Mesenchymal stem cell (in vitro differentiated cells and primary cell): ENCODE measurements at regions not wholly inside any gene's neighbourhood (a gene's known extent, or its start where the extent isn't known, plus 50 kb on each side); places are given as distances from the start of the nearest gene placed in this dataset.

Source experiments
- DNase-seq: peaks from one replicate; pipeline ENCODE4 v3.0.0-alpha.2; 2013
- H2AFZ ChIP-seq: one replicate; pipeline ENCODE4 v1.6.1; 2013; ENCODE audit warnings: low read depth, mild to moderate bottlenecking, control low read depth, inconsistent platforms, low read length, moderate library complexity
- H2AK5ac ChIP-seq: 2 replicates; pipeline ENCODE4 v1.6.1; 2013; ENCODE audit warnings: low read length, moderate library complexity, mild to moderate bottlenecking, inconsistent platforms; ENCODE audit not compliant: severe bottlenecking
- H2BK120ac ChIP-seq: one replicate; pipeline ENCODE4 v1.6.1; 2013; ENCODE audit warnings: low read depth, mild to moderate bottlenecking, inconsistent platforms, low read length, moderate library complexity
- H2BK12ac ChIP-seq, 2 experiments: one replicate each; pipeline ENCODE4 v1.6.1; 2013; ENCODE audit warnings: inconsistent platforms in 2 of 2, low read length in 2 of 2, mild to moderate bottlenecking in 2 of 2, moderate library complexity in 2 of 2, control low read depth in 1 of 2
- H2BK15ac ChIP-seq: one replicate; pipeline ENCODE4 v1.6.1; 2013; ENCODE audit warnings: mild to moderate bottlenecking, low read depth, inconsistent platforms; ENCODE audit not compliant: poor library complexity, severe bottlenecking
- H2BK5ac ChIP-seq: 2 replicates; pipeline ENCODE4 v1.6.1; 2013; ENCODE audit warnings: low read depth, mild to moderate bottlenecking, low read length, control low read depth, inconsistent platforms; ENCODE audit not compliant: poor library complexity, severe bottlenecking
- H3K14ac ChIP-seq, 2 experiments: one replicate each; pipeline ENCODE4 v1.6.1; 2013; ENCODE audit warnings: inconsistent platforms in 2 of 2, low read length in 2 of 2, control low read depth in 1 of 2, mild to moderate bottlenecking in 1 of 2, moderate library complexity in 1 of 2
- H3K18ac ChIP-seq, 2 experiments: one replicate each; pipeline ENCODE4 v1.6.1; 2013; ENCODE audit warnings: inconsistent platforms in 2 of 2, low read length in 2 of 2, control low read depth in 1 of 2, low read depth in 1 of 2, mild to moderate bottlenecking in 1 of 2
- H3K23ac ChIP-seq, 2 experiments: one replicate each; pipeline ENCODE4 v1.6.1; 2013; ENCODE audit warnings: inconsistent platforms in 2 of 2, low read length in 2 of 2, mild to moderate bottlenecking in 2 of 2, moderate library complexity in 2 of 2, control low read depth in 1 of 2
- H3K27ac ChIP-seq: 2 replicates; pipeline ENCODE4 v1.5.1; 2013; ENCODE audit warnings: mild to moderate bottlenecking, moderate library complexity, low read length, control low read depth, inconsistent platforms; ENCODE audit not compliant: poor library complexity, severe bottlenecking
- H3K27me3 ChIP-seq, 2 experiments: 2 replicates each; pipeline versions ENCODE4 v1.6.1 to v1.7.0; 2013; ENCODE audit warnings: low read length in 2 of 2, mild to moderate bottlenecking in 2 of 2, moderate library complexity in 2 of 2, control low read depth in 1 of 2, inconsistent platforms in 1 of 2; ENCODE audit not compliant: control insufficient read depth in 1 of 2, insufficient read depth in 1 of 2
- H3K36me3 ChIP-seq, 2 experiments: 2 replicates each; pipeline versions ENCODE4 v1.6.1 to v1.7.0; 2013; ENCODE audit warnings: low read length in 2 of 2, control low read depth in 1 of 2, inconsistent platforms in 1 of 2, low read depth in 1 of 2, mild to moderate bottlenecking in 1 of 2; ENCODE audit not compliant: insufficient read depth in 2 of 2, control insufficient read depth in 1 of 2
- H3K4ac ChIP-seq, 2 experiments: one replicate each; pipeline ENCODE4 v1.6.1; 2013; ENCODE audit warnings: inconsistent platforms in 2 of 2, low read length in 2 of 2, mild to moderate bottlenecking in 2 of 2, moderate library complexity in 2 of 2, control low read depth in 1 of 2, low read depth in 1 of 2
- H3K4me1 ChIP-seq: 2 replicates; pipeline ENCODE4 v1.6.1; 2013; ENCODE audit warnings: low read depth, low read length, control low read depth; ENCODE audit not compliant: control insufficient read depth, insufficient read depth
- H3K4me2 ChIP-seq: 2 replicates; pipeline ENCODE4 v1.6.1; 2013; ENCODE audit warnings: low read length, mild to moderate bottlenecking, inconsistent platforms; ENCODE audit not compliant: poor library complexity, severe bottlenecking
- H3K4me3 ChIP-seq, 2 experiments: 2 replicates each; pipeline versions ENCODE4 v1.5.1 to v1.7.0; 2013; ENCODE audit warnings: low read length in 2 of 2, mild to moderate bottlenecking in 2 of 2, control low read depth in 1 of 2, low read depth in 1 of 2; ENCODE audit not compliant: insufficient read depth in 1 of 2
- H3K79me1 ChIP-seq: replicated peaks from 2 replicates; pipeline ENCODE4 v1.6.1; 2013; ENCODE audit warnings: mild to moderate bottlenecking, control low read depth, low read length, inconsistent platforms; ENCODE audit not compliant: poor library complexity, severe bottlenecking
- H3K9ac ChIP-seq: 2 replicates; pipeline ENCODE4 v1.7.0; 2013; ENCODE audit warnings: mild to moderate bottlenecking, low read length, moderate library complexity
- H3K9me3 ChIP-seq: 2 replicates; pipeline ENCODE4 v1.7.0; 2013; ENCODE audit warnings: mild to moderate bottlenecking, low read length; ENCODE audit not compliant: control insufficient read depth
- H4K8ac ChIP-seq: one replicate; pipeline ENCODE4 v1.6.1; 2013; ENCODE audit warnings: inconsistent platforms, mild to moderate bottlenecking, low read length, moderate library complexity
- H4K91ac ChIP-seq: one replicate; pipeline ENCODE4 v1.6.1; 2013; ENCODE audit warnings: mild to moderate bottlenecking, low read length, inconsistent platforms
- WGBS: methylation state at CpG from one replicate; pipeline ENCODE4 v1.1.7; 2013; ENCODE audit warnings: mixed read lengths; 5-methylcytosine and 5-hydroxymethylcytosine counted together

- Histone ChIP-seq H3K18ac (no peak overlapping the region), H3K4ac (no peak overlapping the region), H2BK120ac (no peak overlapping the region), H3K14ac (no peak overlapping the region), H3K9ac (no peak overlapping the region), H3K27ac (no peak overlapping the region), H2AFZ (no peak overlapping the region), H3K9me3 (peaks cover under 1% of the 10 kb centered on the region), H4K91ac (no peak overlapping the region), H4K8ac (no peak overlapping the region), H2BK5ac (no peak overlapping the region), H2BK15ac (no peak overlapping the region), H3K4me3 (no peak overlapping the region), H2BK12ac (no peak overlapping the region), H3K36me3 (no peaks in the 10 kb centered on the region), H2AK5ac (no peak overlapping the region), H3K4me1 (no peaks in the 10 kb centered on the region), H3K79me1 (no peaks in the 10 kb centered on the region), H3K23ac (no peak overlapping the region), H3K27me3 (no peaks in the 10 kb centered on the region), H3K4me2 (no peak overlapping the region)
- WGBS = no CpG with 5 or more reads among the region's 1 CpG
- no peak for DNase-seq
Measured at GRCh38 chr7:13518738-13519137, 470.7 kb downstream of the ETV1 start.

- no peak overlapping the region for H2BK5ac ChIP-seq
- no peak overlapping the region for H3K9ac ChIP-seq
- H2BK120ac ChIP-seq = no peak overlapping the region
- no peak overlapping the region for H4K91ac ChIP-seq
- H3K4ac ChIP-seq = no peak overlapping the region
- no peak overlapping the region for H4K8ac ChIP-seq
- no peak for DNase-seq
- no peaks in the 10 kb centered on the region for H3K27me3 ChIP-seq
- H2AK5ac ChIP-seq = no peak overlapping the region
- no peaks in the 10 kb centered on the region for H3K4me1 ChIP-seq
- H3K79me1 ChIP-seq = no peaks in the 10 kb centered on the region
- H2BK12ac ChIP-seq = no peak overlapping the region
- no peak overlapping the region for H3K27ac ChIP-seq
- no peak overlapping the region for H2AFZ ChIP-seq
- no peak overlapping the region for H3K4me3 ChIP-seq
- H3K23ac ChIP-seq = no peak overlapping the region
- no peak overlapping the region for H2BK15ac ChIP-seq
- H3K36me3 ChIP-seq = no peaks in the 10 kb centered on the region
- no peak overlapping the region for H3K14ac ChIP-seq
- H3K9me3 ChIP-seq = no peaks in the 10 kb centered on the region
- no peak overlapping the region for H3K18ac ChIP-seq
- no peak overlapping the region for H3K4me2 ChIP-seq
Measured at GRCh38 chr7:13524076-13524475, 465.4 kb downstream of the ETV1 start.

GRCh38 chr7:13532028-13532753 is 457.3 kb downstream of the ETV1 start:
- DNase-seq = no peak
- Histone ChIP-seq H2AK5ac (no peak overlapping the region), H3K14ac (no peak overlapping the region), H4K8ac (no peak overlapping the region), H3K27me3 (no peaks in the 10 kb centered on the region), H3K79me1 (no peaks in the 10 kb centered on the region), H3K4me2 (no peak overlapping the region), H3K4ac (no peak overlapping the region), H3K9ac (no peak overlapping the region), H3K9me3 (no peaks in the 10 kb centered on the region), H3K4me1 (no peaks in the 10 kb centered on the region), H3K36me3 (no peaks in the 10 kb centered on the region), H3K27ac (no peak overlapping the region), H4K91ac (no peak overlapping the region), H2BK12ac (no peak overlapping the region), H2BK15ac (no peak overlapping the region), H3K4me3 (no peak overlapping the region), H2AFZ (no peak overlapping the region), H2BK5ac (no peak overlapping the region), H3K18ac (no peak overlapping the region), H2BK120ac (no peak overlapping the region), H3K23ac (no peak overlapping the region)
- 90% methylated on average over 3 of the region's 5 CpGs for WGBS

- H3K14ac ChIP-seq = no peak overlapping the region
- H2BK15ac ChIP-seq = no peak overlapping the region
- H3K4me3 ChIP-seq = no peak overlapping the region
- no peak overlapping the region for H3K23ac ChIP-seq
- no peak overlapping the region for H3K9ac ChIP-seq
- no peak overlapping the region for H4K91ac ChIP-seq
- H3K36me3 ChIP-seq = no peaks in the 10 kb centered on the region
- H3K79me1 ChIP-seq = no peaks in the 10 kb centered on the region
- no peak overlapping the region for H2BK120ac ChIP-seq
- no peak overlapping the region for H3K4ac ChIP-seq
- H3K27ac ChIP-seq = no peak overlapping the region
- 100% methylated on average over 3 of the region's 6 CpGs for WGBS
- H2BK12ac ChIP-seq = no peak overlapping the region
- H2BK5ac ChIP-seq = no peak overlapping the region
- no peak overlapping the region for H2AK5ac ChIP-seq
- no peak overlapping the region for H4K8ac ChIP-seq
- no peak overlapping the region for H2AFZ ChIP-seq
- H3K4me2 ChIP-seq = no peak overlapping the region
- no peaks in the 10 kb centered on the region for H3K9me3 ChIP-seq
- DNase-seq = no peak
- no peaks in the 10 kb centered on the region for H3K4me1 ChIP-seq
- no peak overlapping the region for H3K18ac ChIP-seq
- H3K27me3 ChIP-seq = no peaks in the 10 kb centered on the region
Measured at GRCh38 chr7:13538669-13539068, 450.8 kb downstream of the ETV1 start.
